Muscle layer of duodenum (tissue), 2 donors: ENCODE measurements at regions not wholly inside any gene's neighbourhood (a gene's known extent, or its start where the extent isn't known, plus 50 kb on each side); places are given as distances from the start of the nearest gene placed in this dataset.

Source experiments
- H3K27ac ChIP-seq: one replicate; pipeline ENCODE4 v1.7.0; 2013; ENCODE audit warnings: mild to moderate bottlenecking, low read length
- H3K27me3 ChIP-seq: one replicate; pipeline ENCODE4 v1.7.0; 2013; ENCODE audit warnings: low read depth, mild to moderate bottlenecking, control low read depth, low read length
- H3K36me3 ChIP-seq, 2 donors: one replicate each; pipeline ENCODE4 v1.7.0; 2013; ENCODE audit warnings: low read length in 2 of 2, control low read depth in 1 of 2, mild to moderate bottlenecking in 1 of 2; ENCODE audit not compliant: insufficient read depth in 2 of 2, control insufficient read depth in 1 of 2
- H3K4me1 ChIP-seq, 2 donors: one replicate each; pipeline ENCODE4 v1.7.0; 2013; ENCODE audit warnings: low read length in 2 of 2, mild to moderate bottlenecking in 2 of 2, control low read depth in 1 of 2, moderate library complexity in 1 of 2; ENCODE audit not compliant: insufficient read depth in 2 of 2, control insufficient read depth in 1 of 2
- H3K4me3 ChIP-seq, 2 donors: one replicate each; pipeline ENCODE4 v1.7.0; 2013; ENCODE audit warnings: low read length in 2 of 2, low read depth in 1 of 2, mild to moderate bottlenecking in 1 of 2
- H3K9me3 ChIP-seq, 2 donors: one replicate each; pipeline ENCODE4 v1.7.0; 2013; ENCODE audit warnings: low read length in 2 of 2, control low read depth in 1 of 2, mild to moderate bottlenecking in 1 of 2; ENCODE audit not compliant: control insufficient read depth in 1 of 2
- donor health status: healthy.

DNA sequence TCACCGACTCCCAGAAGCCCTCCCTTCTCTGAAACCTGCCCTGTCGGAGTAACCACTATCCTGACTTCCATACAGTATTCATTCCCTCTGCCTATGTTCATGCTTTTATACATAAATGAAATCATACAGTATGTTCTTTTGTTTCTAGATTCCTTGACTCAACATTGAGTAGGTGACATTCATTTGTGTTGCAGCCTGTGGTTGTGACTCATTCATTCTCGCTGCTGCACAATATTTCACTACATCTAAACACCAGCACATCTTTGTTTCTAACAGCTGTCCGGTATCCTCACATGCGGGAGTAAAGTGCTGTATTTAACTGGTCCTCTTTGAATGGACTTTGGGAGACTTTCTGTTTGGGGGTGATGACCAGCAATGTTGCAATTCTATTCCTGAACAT is 135.0 kb upstream of the FOXF1 start:
- Histone ChIP-seq H3K36me3 (no peaks in the 10 kb centered on the region), H3K4me3 (no peak overlapping the region), H3K27ac (no peak overlapping the region), H3K9me3 (peaks cover 0 to 6% of the 10 kb centered on the region in 2 donors), H3K27me3 (no peaks in the 10 kb centered on the region), H3K4me1 (no peaks in the 10 kb centered on the region)

DNA sequence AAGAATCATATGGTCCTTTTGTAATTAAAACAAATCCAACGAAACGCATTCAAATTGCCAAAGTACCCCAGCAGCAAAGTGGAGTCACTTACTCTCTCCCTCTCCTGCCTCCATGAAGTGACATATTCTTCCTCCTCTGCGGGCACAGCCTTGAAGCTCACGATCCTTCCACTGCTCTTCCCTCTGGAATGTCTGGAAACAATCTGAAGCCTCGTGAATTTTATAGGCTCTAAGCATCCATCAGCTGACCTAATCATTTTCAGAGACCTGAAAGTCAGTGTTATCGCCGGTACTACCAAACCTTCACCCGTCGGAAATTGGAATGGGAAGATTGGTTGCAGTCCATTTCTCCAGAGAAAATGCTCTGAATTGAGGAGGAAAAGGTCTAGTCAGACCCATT is 134.5 kb upstream of the FOXF1 start:
- Histone ChIP-seq H3K27me3 (no peaks in the 10 kb centered on the region), H3K27ac (no peak overlapping the region), H3K4me1 (no peaks in the 10 kb centered on the region), H3K36me3 (no peaks in the 10 kb centered on the region), H3K4me3 (no peak overlapping the region), H3K9me3 (peaks cover 0 to 6% of the 10 kb centered on the region in 2 donors)

DNA sequence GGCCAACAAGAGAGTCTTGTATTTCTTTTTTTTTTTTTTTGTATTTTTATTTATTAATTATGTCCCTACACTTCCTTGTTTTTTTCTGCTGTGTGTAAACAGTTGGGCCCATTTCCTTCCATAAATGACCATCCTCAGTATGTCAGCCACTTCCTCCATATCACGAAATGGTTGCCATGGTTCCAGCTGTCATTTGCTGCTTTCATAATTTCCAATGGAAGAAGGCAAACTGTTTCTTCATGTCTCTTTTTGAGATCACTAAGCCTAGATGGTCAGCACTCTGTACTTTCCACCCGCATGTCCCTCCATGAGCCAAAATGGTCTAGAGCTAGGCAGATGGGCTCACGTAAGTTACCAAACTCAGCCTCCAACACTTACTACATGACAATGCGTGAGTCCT is 133.5 kb upstream of the FOXF1 start:
- Histone ChIP-seq H3K4me3 (no peak overlapping the region), H3K27ac (no peak overlapping the region), H3K36me3 (no peaks in the 10 kb centered on the region), H3K27me3 (no peaks in the 10 kb centered on the region), H3K9me3 (peaks cover 0 to 6% of the 10 kb centered on the region in 2 donors), H3K4me1 (no peaks in the 10 kb centered on the region)

DNA sequence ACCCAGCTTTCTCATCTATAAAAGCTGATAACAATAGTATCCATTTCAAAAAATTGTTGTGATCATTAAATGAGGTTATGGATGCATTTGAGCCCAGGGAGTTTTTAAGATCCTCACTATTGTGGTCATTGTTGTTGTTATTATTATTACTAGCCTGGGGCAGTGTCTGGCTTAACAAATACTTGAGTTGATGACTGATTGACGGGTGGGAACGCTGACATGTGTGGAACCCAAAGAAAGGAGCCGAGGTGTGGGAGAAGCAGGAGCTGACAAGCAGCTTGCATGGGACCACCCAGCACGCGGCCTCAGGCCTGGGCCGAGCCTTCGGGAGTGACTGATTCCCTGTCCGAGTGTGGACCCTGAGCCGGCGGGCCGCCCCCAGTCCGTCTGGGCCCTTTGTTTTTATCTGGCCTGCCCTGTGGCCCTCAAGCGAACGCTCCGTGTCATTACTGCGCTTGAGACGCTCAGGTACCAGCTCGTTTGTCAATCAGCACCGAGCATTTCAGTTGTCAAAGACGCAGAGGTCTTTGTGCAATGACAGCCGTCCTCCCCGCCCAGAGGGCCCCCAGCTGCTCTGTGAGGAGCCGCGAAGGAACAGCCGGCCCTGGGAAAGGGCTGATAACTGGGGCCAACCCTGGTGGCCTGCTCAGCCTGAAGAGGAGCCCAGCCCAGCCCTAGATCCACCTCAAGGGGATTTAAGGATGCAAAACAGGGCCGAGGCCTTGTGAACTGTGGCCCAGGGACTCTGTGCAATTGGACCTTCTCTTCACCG is 132.9 kb upstream of the FOXF1 start:
- Histone ChIP-seq H3K27me3 (no peaks in the 10 kb centered on the region), H3K9me3 (peaks cover 0 to 6% of the 10 kb centered on the region in 2 donors), H3K36me3 (no peaks in the 10 kb centered on the region), H3K27ac (no peak overlapping the region), H3K4me3 (no peak overlapping the region), H3K4me1 (no peaks in the 10 kb centered on the region)

DNA sequence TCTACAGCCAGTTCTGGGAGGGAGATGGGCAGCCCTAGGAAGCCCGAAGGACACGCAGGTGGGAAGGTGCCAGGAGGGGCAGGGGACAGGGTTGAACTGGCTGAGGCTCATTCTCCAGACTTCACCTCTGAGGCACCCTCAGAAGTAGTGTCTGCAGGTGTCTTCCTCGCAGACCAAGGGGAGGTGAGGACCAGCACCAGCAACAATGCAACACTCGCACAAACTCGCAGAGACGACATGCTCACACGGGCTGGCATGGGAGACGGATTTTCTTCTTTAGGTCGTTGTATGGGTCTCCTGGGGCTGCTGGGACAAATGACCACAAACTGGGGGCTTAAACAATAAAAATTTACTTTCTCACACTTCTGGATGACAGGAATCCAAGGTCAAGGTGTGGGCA is 132.2 kb upstream of the FOXF1 start:
- no peaks in the 10 kb centered on the region for H3K36me3 ChIP-seq
- no peaks in the 10 kb centered on the region for H3K4me1 ChIP-seq
- H3K27me3 ChIP-seq = no peaks in the 10 kb centered on the region
- H3K27ac ChIP-seq = no peak overlapping the region
- peaks cover 0 to 6% of the 10 kb centered on the region in 2 donors for H3K9me3 ChIP-seq
- no peak overlapping the region for H3K4me3 ChIP-seq

DNA sequence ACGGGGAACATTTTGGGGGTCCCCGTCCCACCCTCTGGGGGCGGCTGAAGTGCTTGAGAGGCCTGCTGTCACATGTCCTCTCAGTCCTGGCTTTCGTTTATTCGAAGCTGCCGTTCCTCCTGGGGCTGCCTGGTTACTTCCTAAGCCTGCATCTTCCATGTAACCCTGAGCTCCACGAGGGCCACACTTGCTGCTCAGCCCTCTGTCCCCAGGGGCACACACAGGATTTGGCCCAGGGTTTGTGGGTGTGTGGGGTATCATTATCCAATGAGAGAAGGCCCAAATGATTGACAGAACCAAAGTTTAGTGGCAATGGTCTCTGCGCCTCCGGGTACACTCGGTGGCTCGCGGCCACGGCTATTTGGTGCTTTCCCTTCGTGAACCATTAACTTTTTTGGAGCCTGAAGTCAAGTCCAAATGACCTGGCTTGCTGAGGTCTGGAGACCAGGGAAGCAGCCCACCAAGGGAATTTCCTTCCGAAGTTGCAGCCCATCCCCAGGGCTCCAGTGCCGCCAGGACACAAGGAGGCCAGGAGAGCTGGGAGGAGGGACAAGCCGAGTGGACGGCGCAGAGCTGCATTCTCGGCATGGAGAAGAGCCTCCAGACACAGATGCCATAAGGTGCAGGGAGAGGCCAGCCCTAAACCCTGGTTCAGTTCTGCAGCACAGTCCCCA is 131.4 kb upstream of the FOXF1 start:
- no peak overlapping the region for H3K4me3 ChIP-seq
- H3K9me3 ChIP-seq = peaks cover 0 to 6% of the 10 kb centered on the region in 2 donors
- H3K27ac ChIP-seq = no peak overlapping the region
- no peaks in the 10 kb centered on the region for H3K36me3 ChIP-seq
- H3K4me1 ChIP-seq = no peaks in the 10 kb centered on the region
- H3K27me3 ChIP-seq = no peaks in the 10 kb centered on the region

DNA sequence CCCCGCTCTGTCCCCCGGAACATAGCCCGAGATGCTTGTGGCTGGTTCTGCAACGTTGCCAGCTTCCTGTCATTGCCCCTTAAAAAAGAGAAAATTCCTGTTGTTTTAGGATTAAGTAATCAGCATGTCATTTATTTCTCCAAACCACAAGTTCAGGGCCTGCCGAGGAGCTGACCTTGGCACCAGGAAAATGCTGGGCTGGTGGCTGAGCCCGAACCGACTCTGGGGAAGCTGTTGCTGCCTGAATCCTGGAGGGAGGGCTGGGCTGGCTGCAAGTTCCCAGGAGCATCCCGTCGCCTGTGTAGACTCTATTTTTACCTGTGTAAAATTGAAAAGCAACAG is 130.9 kb upstream of the FOXF1 start:
- Histone ChIP-seq H3K27ac (no peak overlapping the region), H3K27me3 (no peaks in the 10 kb centered on the region), H3K9me3 (peaks cover 0 to 3% of the 10 kb centered on the region in 2 donors), H3K4me3 (no peak overlapping the region), H3K4me1 (no peaks in the 10 kb centered on the region), H3K36me3 (no peaks in the 10 kb centered on the region)

DNA sequence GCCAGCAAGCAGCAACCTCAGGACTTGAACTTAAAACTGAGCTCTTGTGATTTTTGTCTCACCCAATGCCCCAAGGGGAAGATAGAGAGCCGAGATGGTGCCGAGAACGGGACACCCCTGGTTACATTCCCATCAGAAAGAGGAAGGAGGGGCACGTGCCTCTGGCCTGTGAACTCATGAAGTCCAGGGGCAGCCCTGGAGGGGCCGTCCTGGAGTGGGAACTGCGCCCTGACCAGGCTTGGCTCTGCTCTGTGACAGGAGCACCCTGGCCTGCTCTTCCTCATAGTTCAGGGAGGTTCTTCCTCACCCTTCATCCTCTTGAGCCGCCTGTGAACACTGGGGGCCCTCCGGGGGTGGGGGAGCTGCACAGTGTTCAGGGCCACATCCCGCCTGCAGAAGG is 130.3 kb upstream of the FOXF1 start:
- H3K27me3 ChIP-seq = no peaks in the 10 kb centered on the region
- no peak overlapping the region for H3K27ac ChIP-seq
- H3K36me3 ChIP-seq = no peaks in the 10 kb centered on the region

DNA sequence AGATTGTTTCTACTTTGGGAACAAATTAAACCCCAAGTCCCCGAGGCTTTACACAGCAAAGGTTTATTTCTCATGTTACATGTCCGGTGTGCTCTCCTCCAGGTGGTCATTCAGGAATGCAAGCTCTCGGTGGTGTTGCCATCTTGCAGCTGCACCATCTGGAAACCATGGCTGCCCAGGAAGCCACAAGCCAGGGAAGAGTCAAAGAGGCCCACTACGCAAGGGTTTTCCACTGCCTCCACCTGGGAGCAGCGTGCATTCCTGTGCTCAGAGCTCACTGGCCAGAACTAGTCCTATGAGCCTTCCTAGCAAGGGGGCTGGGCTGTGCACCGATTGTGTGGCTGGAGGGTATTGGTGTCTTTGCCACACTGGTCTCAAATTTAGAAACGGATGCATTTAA is 128.8 kb upstream of the FOXF1 start:
- no peak overlapping the region for H3K27ac ChIP-seq
- no peak overlapping the region for H3K4me3 ChIP-seq
- no peaks in the 10 kb centered on the region for H3K9me3 ChIP-seq
- H3K27me3 ChIP-seq = no peaks in the 10 kb centered on the region
- H3K36me3 ChIP-seq = no peaks in the 10 kb centered on the region
- no peaks in the 10 kb centered on the region for H3K4me1 ChIP-seq

More for the DNA sequence above, 130.3 kb upstream of the FOXF1 start:
- no peaks in the 10 kb centered on the region for H3K4me1 ChIP-seq
- H3K4me3 ChIP-seq = no peak overlapping the region
- no peaks in the 10 kb centered on the region for H3K9me3 ChIP-seq

DNA sequence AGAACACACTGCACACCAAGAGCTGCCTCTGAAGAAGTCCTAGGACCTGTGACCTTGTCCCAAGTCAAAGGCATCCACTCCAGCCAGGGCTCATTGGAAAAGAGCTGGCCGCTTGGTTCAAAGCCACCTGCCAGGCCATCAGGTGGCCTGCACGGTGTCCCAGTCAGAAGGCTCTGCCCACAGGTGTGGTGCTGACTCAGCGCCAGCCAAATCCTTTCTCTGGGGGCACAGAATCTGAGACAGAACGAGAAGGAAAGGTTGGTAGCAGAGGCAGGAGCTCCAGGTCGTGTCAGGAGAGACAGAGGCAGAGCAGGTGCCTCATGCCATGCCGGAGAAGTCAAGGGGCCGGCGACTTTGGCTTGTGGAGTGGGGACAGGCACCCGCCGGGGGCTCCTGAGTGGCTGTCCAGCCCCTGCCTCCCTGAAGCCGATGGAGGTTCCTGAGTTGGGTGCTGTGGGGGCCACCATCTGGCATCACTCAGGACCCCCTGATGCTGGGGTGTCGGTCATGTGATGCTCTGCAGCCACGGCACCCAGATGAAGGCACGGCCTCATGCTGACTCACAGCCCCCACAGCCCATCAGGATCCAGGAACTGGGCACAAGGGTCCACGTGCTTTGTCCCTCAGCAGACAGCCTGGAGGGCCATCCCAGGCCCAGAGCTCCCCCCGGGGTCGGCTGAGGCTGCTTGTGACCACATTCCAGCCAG is 128.1 kb upstream of the FOXF1 start:
- no peak overlapping the region for H3K4me3 ChIP-seq
- H3K27ac ChIP-seq = no peak overlapping the region
- H3K4me1 ChIP-seq = no peaks in the 10 kb centered on the region

DNA sequence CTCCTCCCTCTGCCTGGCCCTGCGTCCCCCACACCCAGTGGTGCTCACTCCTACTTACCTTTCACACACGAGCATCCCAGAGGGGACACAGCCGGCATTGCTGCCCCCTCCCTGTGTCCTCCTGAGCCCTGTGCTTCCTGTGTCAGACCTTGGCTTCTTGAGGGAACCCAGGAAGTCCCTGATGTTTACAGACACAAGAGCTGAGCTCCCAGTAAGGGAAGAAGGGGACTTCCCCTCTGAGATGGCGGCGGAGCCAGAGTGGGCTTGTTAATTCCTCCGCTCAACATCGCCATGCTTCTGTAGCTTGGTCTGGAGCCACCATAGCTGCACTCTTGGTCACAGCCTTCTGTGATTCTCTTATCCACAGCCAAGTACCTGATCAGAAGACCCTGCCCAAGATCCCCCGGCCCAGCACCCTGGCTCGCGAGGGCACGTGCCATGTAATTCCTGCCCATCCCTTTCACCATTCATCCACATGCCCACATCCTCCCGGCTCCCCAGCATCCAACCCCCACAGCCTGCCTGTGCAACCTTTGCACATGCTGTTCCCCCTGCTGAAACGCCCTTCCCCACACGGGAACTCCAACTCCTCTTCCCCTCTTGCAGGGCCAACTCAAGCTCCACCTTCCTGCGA is 127.4 kb upstream of the FOXF1 start:
- H3K4me1 ChIP-seq = no peaks in the 10 kb centered on the region
- H3K27me3 ChIP-seq = no peaks in the 10 kb centered on the region
- no peak overlapping the region for H3K27ac ChIP-seq
- no peak overlapping the region for H3K4me3 ChIP-seq
- H3K9me3 ChIP-seq = no peaks in the 10 kb centered on the region
- no peaks in the 10 kb centered on the region for H3K36me3 ChIP-seq

More for the DNA sequence above, 128.1 kb upstream of the FOXF1 start:
- Histone ChIP-seq H3K27me3 (no peaks in the 10 kb centered on the region), H3K36me3 (no peaks in the 10 kb centered on the region), H3K9me3 (no peaks in the 10 kb centered on the region)
